ENCODE measurements at regions not wholly inside any gene's neighbourhood (a gene's known extent, or its start where the extent isn't known, plus 50 kb on each side); places are given as distances from the start of the nearest gene placed in this dataset.
"Not testable (repeated sequence)": the region's sequence is repeated elsewhere in the genome, so short reads cannot be mapped to it uniquely, and the experiment has no call there.

GRCh38 chr22:22697377-22698117, 53.1 kb downstream of the GGTLC2 start:
- Mint-ChIP-seq H3K36me3 (ENCODE audit: low read depth) (no peaks in the 10 kb centered on the region), H3K4me3 (peak overlapping the region; percentile 44), H3K9me3 (no peaks in the 10 kb centered on the region), H3K27ac (no peak overlapping the region), H3K27me3 (no peaks in the 10 kb centered on the region), H3K4me1 (peaks cover 34% of the 10 kb centered on the region)
- ChIA-PET POLR2A (interaction anchor here (0.5 to 0.9 kb wide), 2 partner anchors 238 to 246 kb away, joined by 3 read pairs; no protein-coding TSS in a partner anchor), CTCF (interaction anchor here (1.1 to 1.8 kb wide), 3 partner anchors 12 to 48 kb away, joined by 3 to 6 read pairs (median 3); no protein-coding TSS in a partner anchor)
- intact Hi-C loops (cut with micrococcal nuclease) = loop anchor here (2.0 kb wide), 1 partner anchor 15 kb away; no protein-coding TSS in a partner anchor
- no peak for DNase-seq
- ATAC-seq (ENCODE audit: low read depth) = no peak
- TF ChIP-seq CTCF (IDR thresholded peaks at IDR 0.05) = no peak

GRCh38 chr22:22698263-22698750, 53.9 kb downstream of the GGTLC2 start:
- Mint-ChIP-seq H3K4me3 (no peak overlapping the region), H3K27ac (no peak overlapping the region), H3K27me3 (no peaks in the 10 kb centered on the region), H3K36me3 (ENCODE audit: low read depth) (no peaks in the 10 kb centered on the region), H3K4me1 (peaks cover 29% of the 10 kb centered on the region), H3K9me3 (no peaks in the 10 kb centered on the region)
- intact Hi-C loops (cut with micrococcal nuclease) = loop anchor here (2.0 kb wide), 1 partner anchor 14 kb away; no protein-coding TSS in a partner anchor
- CTCF ChIA-PET = interaction anchor here (0.9 to 1.8 kb wide), 3 partner anchors 12 to 22 kb away, joined by 3 to 6 read pairs (median 3); no protein-coding TSS in a partner anchor
- no peak for TF ChIP-seq CTCF (IDR thresholded peaks at IDR 0.05)
- DNase-seq (no peak), ATAC-seq (ENCODE audit: low read depth) (peak; percentile 86)
- POLR2A ChIA-PET = no interaction called here

- Mint-ChIP-seq H3K27ac (no peak overlapping the region), H3K9me3 (no peaks in the 10 kb centered on the region), H3K27me3 (no peaks in the 10 kb centered on the region), H3K36me3 (ENCODE audit: low read depth) (no peaks in the 10 kb centered on the region), H3K4me3 (no peak overlapping the region), H3K4me1 (peaks cover 20% of the 10 kb centered on the region)
- CTCF ChIA-PET = interaction anchor here (1.2 to 2.8 kb wide), 2 partner anchors 9 to 20 kb away, joined by 4 to 8 read pairs; no protein-coding TSS in a partner anchor
- no peak for ATAC-seq (ENCODE audit: low read depth)
- intact Hi-C loops (cut with micrococcal nuclease) = no loop called here
- no peak for TF ChIP-seq CTCF (IDR thresholded peaks at IDR 0.05)
- POLR2A ChIA-PET = no interaction called here
- no peak for DNase-seq
These were observed 56.2 kb downstream of the GGTLC2 start for GRCh38 chr22:22700631-22701030.

GRCh38 chr22:22701557-22701956, 57.1 kb downstream of the GGTLC2 start:
- H3K27ac Mint-ChIP-seq; H3K9me3 Mint-ChIP-seq; ATAC-seq (ENCODE audit: low read depth); DNase-seq; H3K27me3 Mint-ChIP-seq; H3K4me3 Mint-ChIP-seq; H3K36me3 Mint-ChIP-seq (ENCODE audit: low read depth); intact Hi-C loops (cut with micrococcal nuclease): not testable (repeated sequence)
- H3K4me1 Mint-ChIP-seq = peaks cover 19% of the 10 kb centered on the region
- POLR2A ChIA-PET = interaction anchor here (1.4 to 1.7 kb wide), 3 partner anchors 13 to 253 kb away, joined by 3 to 4 read pairs (median 4); no protein-coding TSS in a partner anchor
- CTCF ChIA-PET = interaction anchor here (1.3 to 3.3 kb wide), 8 partner anchors 9 to 254 kb away, joined by 3 to 15 read pairs (median 10); no protein-coding TSS in a partner anchor

- peaks cover 17% of the 10 kb centered on the region for H3K4me1 Mint-ChIP-seq
- ChIA-PET CTCF (interaction anchor here (1.3 to 3.3 kb wide), 8 partner anchors 10 to 253 kb away, joined by 3 to 15 read pairs (median 10); no protein-coding TSS in a partner anchor), POLR2A (interaction anchor here (1.4 to 1.7 kb wide), 3 partner anchors 12 to 252 kb away, joined by 3 to 4 read pairs (median 4); no protein-coding TSS in a partner anchor)
- no peak overlapping the region for H3K27ac Mint-ChIP-seq
- no peaks in the 10 kb centered on the region for H3K9me3 Mint-ChIP-seq
- intact Hi-C loops (cut with micrococcal nuclease) = no loop called here
- no peaks in the 10 kb centered on the region for H3K36me3 Mint-ChIP-seq (ENCODE audit: low read depth)
- peak; percentile 49 for ATAC-seq (ENCODE audit: low read depth)
- no peak for DNase-seq
- H3K27me3 Mint-ChIP-seq = no peaks in the 10 kb centered on the region
- no peak overlapping the region for H3K4me3 Mint-ChIP-seq
- no peak for TF ChIP-seq CTCF (IDR thresholded peaks at IDR 0.05)
These were observed 58.1 kb downstream of the GGTLC2 start for GRCh38 chr22:22702237-22703202.

Data from activated B cell treated with CpG ODN at 0.5 μM for 24 hours (primary cell).